DOHH2 (cell line): ENCODE measurements at regions not wholly inside any gene's neighbourhood (a gene's known extent, or its start where the extent isn't known, plus 50 kb on each side); places are given as distances from the start of the nearest gene placed in this dataset.

Experiments
- EZH2phosphoT487 ChIP-seq: fragments of 200-600 bp; sonication (generic); IDR thresholded peaks from 2 replicates; pipeline ENCODE4 v1.6.1; 2017; ENCODE audit warnings: borderline replicate concordance, mild to moderate bottlenecking, antibody characterized with exemption, low read length, moderate library complexity, mixed read lengths
- TF ChIP-seq, protein P1 (sequence below): fragments of 200-600 bp; sonication (generic); IDR thresholded peaks from one replicate; pipeline ENCODE4 v1.5.1; 2014; ENCODE audit warnings: antibody characterized with exemption, mild to moderate bottlenecking, low read depth, low read length; ENCODE audit not compliant: poor library complexity, severe bottlenecking

DNA sequence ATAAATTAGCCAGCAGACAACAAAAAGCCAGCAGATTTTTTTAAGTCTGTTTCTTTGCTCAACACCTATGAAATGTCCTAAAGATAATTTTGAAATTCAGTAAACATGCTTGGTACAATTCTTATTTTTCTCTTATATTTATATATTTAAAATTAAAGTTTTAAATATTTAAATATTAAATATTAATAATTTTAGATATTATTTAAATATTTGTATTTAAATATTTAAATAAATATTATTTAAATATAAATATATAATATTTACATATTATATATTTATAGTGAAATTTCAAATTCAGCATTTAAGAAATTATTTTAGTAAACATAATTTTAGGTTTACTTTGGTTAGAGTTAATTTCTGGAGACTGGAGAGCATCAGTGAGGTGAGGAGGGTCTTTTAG is 1554.2 kb downstream of the NCAM2 start:
- TF ChIP-seq, protein P1, sequence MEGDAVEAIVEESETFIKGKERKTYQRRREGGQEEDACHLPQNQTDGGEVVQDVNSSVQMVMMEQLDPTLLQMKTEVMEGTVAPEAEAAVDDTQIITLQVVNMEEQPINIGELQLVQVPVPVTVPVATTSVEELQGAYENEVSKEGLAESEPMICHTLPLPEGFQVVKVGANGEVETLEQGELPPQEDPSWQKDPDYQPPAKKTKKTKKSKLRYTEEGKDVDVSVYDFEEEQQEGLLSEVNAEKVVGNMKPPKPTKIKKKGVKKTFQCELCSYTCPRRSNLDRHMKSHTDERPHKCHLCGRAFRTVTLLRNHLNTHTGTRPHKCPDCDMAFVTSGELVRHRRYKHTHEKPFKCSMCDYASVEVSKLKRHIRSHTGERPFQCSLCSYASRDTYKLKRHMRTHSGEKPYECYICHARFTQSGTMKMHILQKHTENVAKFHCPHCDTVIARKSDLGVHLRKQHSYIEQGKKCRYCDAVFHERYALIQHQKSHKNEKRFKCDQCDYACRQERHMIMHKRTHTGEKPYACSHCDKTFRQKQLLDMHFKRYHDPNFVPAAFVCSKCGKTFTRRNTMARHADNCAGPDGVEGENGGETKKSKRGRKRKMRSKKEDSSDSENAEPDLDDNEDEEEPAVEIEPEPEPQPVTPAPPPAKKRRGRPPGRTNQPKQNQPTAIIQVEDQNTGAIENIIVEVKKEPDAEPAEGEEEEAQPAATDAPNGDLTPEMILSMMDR: no peak
- no peak for TF ChIP-seq EZH2phosphoT487
